Adipocyte (in vitro differentiated cells): ENCODE measurements at regions not wholly inside any gene's neighbourhood (a gene's known extent, or its start where the extent isn't known, plus 50 kb on each side); places are given as distances from the start of the nearest gene placed in this dataset.

ENCODE experiments used
- DNase-seq: peaks from one replicate; pipeline ENCODE4 v3.0.0-alpha.2; 2015; ENCODE audit warnings: low read depth
- H3K27me3 ChIP-seq: replicated peaks from 2 replicates; pipeline ENCODE4 v1.7.0; 2013; ENCODE audit warnings: mild to moderate bottlenecking, low read length, moderate library complexity; ENCODE audit not compliant: control insufficient read depth, insufficient read depth
- H3K36me3 ChIP-seq: 2 replicates; pipeline ENCODE4 v1.7.0; 2013; ENCODE audit warnings: low read length, mild to moderate bottlenecking, moderate library complexity; ENCODE audit not compliant: control insufficient read depth, insufficient read depth, severe bottlenecking
- H3K4me1 ChIP-seq: 2 replicates; pipeline ENCODE4 v1.7.0; 2013; ENCODE audit warnings: mild to moderate bottlenecking, low read length, moderate library complexity; ENCODE audit not compliant: control insufficient read depth, insufficient read depth
- H3K4me3 ChIP-seq: 2 replicates; pipeline ENCODE4 v1.7.0; 2013; ENCODE audit warnings: mild to moderate bottlenecking, low read length, moderate library complexity
- H3K9ac ChIP-seq: 2 replicates; pipeline ENCODE4 v1.7.0; 2013; ENCODE audit warnings: mild to moderate bottlenecking, low read length, moderate library complexity
- H3K9me3 ChIP-seq: 2 replicates; pipeline ENCODE4 v1.7.0; 2013; ENCODE audit warnings: mild to moderate bottlenecking, low read length, moderate library complexity; ENCODE audit not compliant: control insufficient read depth

GRCh38 chr1:222455188-222455879 is 92.6 kb downstream of the HHIPL2 start:
- no peaks in the 10 kb centered on the region for H3K36me3 ChIP-seq
- peak overlapping the region; percentile 73 for H3K4me3 ChIP-seq
- H3K4me1 ChIP-seq = peaks cover 21% of the 10 kb centered on the region
- H3K27me3 ChIP-seq = no peaks in the 10 kb centered on the region
- H3K9me3 ChIP-seq = peaks cover 13% of the 10 kb centered on the region
- peak overlapping the region; percentile 82 for H3K9ac ChIP-seq
- peak; percentile 95 for DNase-seq

DNA sequence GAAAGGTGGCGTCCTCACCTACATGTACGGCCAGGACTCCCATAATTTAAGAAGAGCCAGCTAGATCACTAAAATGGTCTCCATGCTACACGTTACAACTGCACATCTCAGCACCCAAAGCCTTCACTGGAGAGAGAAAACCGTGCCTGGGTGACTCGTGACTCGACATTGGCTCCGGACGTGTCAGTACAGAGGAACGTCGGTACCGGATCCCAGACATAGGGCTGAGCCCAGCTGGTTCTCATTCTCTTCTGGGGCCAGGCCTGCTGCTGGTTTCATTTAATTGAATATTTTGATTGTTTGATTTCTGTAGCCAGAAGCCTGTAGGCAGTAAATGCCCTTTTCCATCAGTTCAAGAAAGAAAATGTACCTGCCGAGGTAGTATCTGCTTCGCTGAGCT is 93.1 kb downstream of the HHIPL2 start:
- Histone ChIP-seq H3K9me3 (peaks cover 13% of the 10 kb centered on the region), H3K36me3 (no peaks in the 10 kb centered on the region), H3K9ac (peak overlapping the region; percentile 82), H3K4me1 (peaks cover 21% of the 10 kb centered on the region), H3K27me3 (no peaks in the 10 kb centered on the region), H3K4me3 (peak overlapping the region; percentile 73)
- peak; percentile 85 for DNase-seq

- H3K9me3 ChIP-seq = peaks cover 13% of the 10 kb centered on the region
- H3K4me3 ChIP-seq = no peak overlapping the region
- peak overlapping the region; percentile 82 for H3K9ac ChIP-seq
- no peaks in the 10 kb centered on the region for H3K36me3 ChIP-seq
- peaks cover 21% of the 10 kb centered on the region for H3K4me1 ChIP-seq
- no peaks in the 10 kb centered on the region for H3K27me3 ChIP-seq
- peak; percentile 69 for DNase-seq
These were observed 93.7 kb downstream of the HHIPL2 start for GRCh38 chr1:222454186-222454585.

GRCh38 chr1:222452031-222452430 is 95.9 kb downstream of the HHIPL2 start:
- Histone ChIP-seq H3K4me3 (no peak overlapping the region), H3K27me3 (no peaks in the 10 kb centered on the region), H3K9ac (no peak overlapping the region), H3K36me3 (no peaks in the 10 kb centered on the region), H3K4me1 (peaks cover 21% of the 10 kb centered on the region), H3K9me3 (peaks cover 3% of the 10 kb centered on the region)
- DNase-seq = no peak

GRCh38 chr1:222443566-222443965 is 104.3 kb downstream of the HHIPL2 start:
- Histone ChIP-seq H3K9ac (no peak overlapping the region), H3K4me1 (no peaks in the 10 kb centered on the region), H3K9me3 (no peaks in the 10 kb centered on the region), H3K36me3 (no peaks in the 10 kb centered on the region), H3K4me3 (no peak overlapping the region), H3K27me3 (no peaks in the 10 kb centered on the region)
- DNase-seq = no peak

GRCh38 chr1:222441066-222441465 is 106.8 kb downstream of the HHIPL2 start:
- DNase-seq = no peak
- no peaks in the 10 kb centered on the region for H3K9me3 ChIP-seq

GRCh38 chr1:222424826-222425225 is 123.1 kb downstream of the HHIPL2 start:
- Histone ChIP-seq H3K36me3 (no peaks in the 10 kb centered on the region), H3K9ac (no peak overlapping the region), H3K27me3 (peaks cover 3% of the 10 kb centered on the region), H3K4me3 (no peak overlapping the region), H3K4me1 (no peaks in the 10 kb centered on the region), H3K9me3 (peaks cover 7% of the 10 kb centered on the region)
- no peak for DNase-seq

More at GRCh38 chr1:222441066-222441465, 106.8 kb downstream of the HHIPL2 start:
- Histone ChIP-seq H3K9ac (no peak overlapping the region), H3K4me3 (no peak overlapping the region), H3K36me3 (no peaks in the 10 kb centered on the region), H3K27me3 (no peaks in the 10 kb centered on the region), H3K4me1 (no peaks in the 10 kb centered on the region)

DNA sequence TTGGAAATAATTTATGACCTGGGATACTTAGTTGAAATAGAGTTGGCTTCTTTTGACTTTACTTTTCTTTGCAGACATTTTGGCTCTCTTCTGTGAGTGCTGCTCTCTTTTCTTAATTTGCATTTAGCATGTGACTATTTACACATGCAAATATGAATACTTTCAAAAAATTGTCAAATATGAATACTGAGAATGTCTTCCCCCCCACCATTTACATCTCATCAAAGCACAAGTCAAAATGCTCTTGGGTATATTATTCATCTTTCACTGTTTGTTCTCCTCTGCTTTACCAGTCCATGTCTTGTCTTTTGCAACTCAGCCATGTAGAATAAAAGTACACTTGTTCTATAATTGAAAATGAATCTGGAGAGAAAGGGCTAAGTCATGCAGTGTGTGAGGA is 126.5 kb downstream of the HHIPL2 start:
- DNase-seq = no peak

DNA sequence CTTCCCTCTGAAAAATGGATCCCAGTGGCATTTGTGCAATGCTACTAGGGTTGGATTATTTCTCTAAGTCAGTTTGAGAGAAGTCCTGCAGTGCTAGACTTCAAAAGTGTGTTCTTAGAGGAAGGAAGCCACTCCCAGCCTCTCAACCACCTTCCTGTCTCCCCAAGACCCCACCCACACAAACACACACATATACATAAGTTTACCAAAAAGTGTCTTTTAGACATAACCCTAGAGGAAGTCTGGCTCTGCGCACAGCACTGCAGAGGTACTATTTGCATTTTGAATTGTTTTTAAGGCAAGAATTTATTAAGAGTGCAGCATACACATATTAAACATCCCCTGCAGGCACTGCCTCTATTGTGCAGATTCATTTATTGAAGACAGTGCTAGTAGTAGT is 127.3 kb downstream of the HHIPL2 start:
- H3K9ac ChIP-seq = no peak overlapping the region
- H3K27me3 ChIP-seq = peaks cover 5% of the 10 kb centered on the region
- no peaks in the 10 kb centered on the region for H3K4me1 ChIP-seq
- no peak overlapping the region for H3K4me3 ChIP-seq
- H3K36me3 ChIP-seq = no peaks in the 10 kb centered on the region
- peaks cover 1% of the 10 kb centered on the region for H3K9me3 ChIP-seq
- DNase-seq = no peak

More for the DNA sequence above, 126.5 kb downstream of the HHIPL2 start:
- Histone ChIP-seq H3K9ac (no peak overlapping the region), H3K4me1 (no peaks in the 10 kb centered on the region), H3K9me3 (peaks cover 7% of the 10 kb centered on the region), H3K27me3 (peaks cover 3% of the 10 kb centered on the region), H3K36me3 (no peaks in the 10 kb centered on the region), H3K4me3 (no peak overlapping the region)

- DNase-seq = no peak
- H3K4me3 ChIP-seq = no peak overlapping the region
- H3K36me3 ChIP-seq = no peaks in the 10 kb centered on the region
- H3K27me3 ChIP-seq = peaks cover 5% of the 10 kb centered on the region
- H3K4me1 ChIP-seq = no peaks in the 10 kb centered on the region
- H3K9me3 ChIP-seq = no peaks in the 10 kb centered on the region
- H3K9ac ChIP-seq = no peak overlapping the region
These were observed 129.2 kb downstream of the HHIPL2 start for GRCh38 chr1:222418654-222419053.

DNA sequence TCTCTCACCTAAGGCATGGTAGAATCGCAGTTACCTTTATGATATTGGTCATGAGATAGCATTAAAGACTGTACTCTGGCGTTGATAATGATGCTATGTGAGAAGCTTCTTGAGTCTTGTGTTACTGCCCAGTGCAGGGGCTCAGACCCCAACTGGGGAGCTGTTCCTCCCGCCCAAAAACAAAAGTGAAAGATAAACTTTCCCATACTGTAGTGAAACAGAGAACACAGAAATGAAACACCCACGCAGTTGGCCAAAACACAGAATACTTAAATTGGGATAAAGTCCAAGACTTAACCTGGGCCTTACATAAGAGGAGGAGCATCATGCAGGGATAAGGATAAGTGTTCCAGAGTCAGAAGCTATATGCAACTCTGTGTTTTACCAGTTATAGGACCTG is 130.6 kb downstream of the HHIPL2 start:
- no peaks in the 10 kb centered on the region for H3K9me3 ChIP-seq
- no peaks in the 10 kb centered on the region for H3K36me3 ChIP-seq

More for the DNA sequence above, 130.6 kb downstream of the HHIPL2 start:
- Histone ChIP-seq H3K4me3 (no peak overlapping the region), H3K27me3 (peaks cover 5% of the 10 kb centered on the region), H3K9ac (no peak overlapping the region), H3K4me1 (no peaks in the 10 kb centered on the region)
- DNase-seq = no peak
